Kidney glomerular epithelial cell (primary cell): ENCODE measurements at regions not wholly inside any gene's neighbourhood (a gene's known extent, or its start where the extent isn't known, plus 50 kb on each side); places are given as distances from the start of the nearest gene placed in this dataset.
"Not testable (repeated sequence)": the region's sequence is repeated elsewhere in the genome, so short reads cannot be mapped to it uniquely, and the experiment has no call there.

ENCODE experiments used
- DNase-seq: peaks from one replicate; lab custom pipeline; 2025; lab: John Stamatoyannopoulos, UW

- DNase-seq = no peak
Observed at GRCh38 chr22:47617186-47617585, 854.7 kb downstream of the TBC1D22A start.

GRCh38 chr22:47616396-47617020 lies 854.1 kb downstream of the TBC1D22A start:
- DNase-seq = no peak

- no peak for DNase-seq
Observed at GRCh38 chr22:47615051-47615450, 852.6 kb downstream of the TBC1D22A start.

- no peak for DNase-seq
Observed at GRCh38 chr22:47613606-47614350, 851.3 kb downstream of the TBC1D22A start.

GRCh38 chr22:47613181-47613580 lies 850.7 kb downstream of the TBC1D22A start:
- not testable (repeated sequence) for DNase-seq

GRCh38 chr22:47612311-47612910 lies 850.0 kb downstream of the TBC1D22A start:
- no peak for DNase-seq

- no peak for DNase-seq
Observed at GRCh38 chr22:47610764-47611163, 848.3 kb downstream of the TBC1D22A start.

GRCh38 chr22:47610281-47610680 lies 847.8 kb downstream of the TBC1D22A start:
- DNase-seq = no peak

GRCh38 chr22:47609653-47610052 lies 847.2 kb downstream of the TBC1D22A start:
- DNase-seq = no peak

GRCh38 chr22:47608421-47608820 lies 846.0 kb downstream of the TBC1D22A start:
- DNase-seq = no peak

GRCh38 chr22:47607486-47607885 lies 845.0 kb downstream of the TBC1D22A start:
- DNase-seq = no peak

GRCh38 chr22:47606426-47606825 lies 844.0 kb downstream of the TBC1D22A start:
- DNase-seq = no peak

- no peak for DNase-seq
Observed at GRCh38 chr22:47605886-47606285, 843.4 kb downstream of the TBC1D22A start.

- no peak for DNase-seq
Observed at GRCh38 chr22:47605441-47605840, 843.0 kb downstream of the TBC1D22A start.

- DNase-seq = no peak
Observed at GRCh38 chr22:47604563-47604962, 842.1 kb downstream of the TBC1D22A start.

GRCh38 chr22:47602732-47603131 lies 840.3 kb downstream of the TBC1D22A start:
- DNase-seq = no peak

GRCh38 chr22:47601666-47602065 lies 839.2 kb downstream of the TBC1D22A start:
- no peak for DNase-seq

GRCh38 chr22:47600791-47601625 lies 838.6 kb downstream of the TBC1D22A start:
- DNase-seq = no peak

- no peak for DNase-seq
Observed at GRCh38 chr22:47600281-47600680, 837.8 kb downstream of the TBC1D22A start.

- DNase-seq = no peak
Observed at GRCh38 chr22:47599753-47600152, 837.3 kb downstream of the TBC1D22A start.

GRCh38 chr22:47598864-47599263 lies 836.4 kb downstream of the TBC1D22A start:
- DNase-seq = no peak

- DNase-seq = no peak
Observed at GRCh38 chr22:47597041-47597440, 834.6 kb downstream of the TBC1D22A start.
